Endodermal cell (in vitro differentiated cells): ENCODE measurements at regions not wholly inside any gene's neighbourhood (a gene's known extent, or its start where the extent isn't known, plus 50 kb on each side); places are given as distances from the start of the nearest gene placed in this dataset.

Experiments used
- DNase-seq: peaks from one replicate; pipeline ENCODE4 v3.0.0-alpha.2; 2017
- H3K27ac ChIP-seq: 2 replicates; pipeline ENCODE4 v1.5.1; 2013; ENCODE audit warnings: mild to moderate bottlenecking, low read depth, low read length, moderate library complexity
- H3K27me3 ChIP-seq: 2 replicates; pipeline ENCODE4 v1.6.1; 2013; ENCODE audit warnings: mild to moderate bottlenecking, low read length, moderate library complexity; ENCODE audit not compliant: insufficient read depth, control insufficient read depth, poor library complexity, severe bottlenecking
- H3K36me3 ChIP-seq: 2 replicates; pipeline ENCODE4 v1.7.0; 2013; ENCODE audit warnings: mild to moderate bottlenecking, low read length, moderate library complexity; ENCODE audit not compliant: control insufficient read depth, insufficient read depth
- H3K4me1 ChIP-seq: one replicate; pipeline ENCODE4 v1.7.0; 2013; ENCODE audit warnings: low read length; ENCODE audit not compliant: control insufficient read depth, insufficient read depth
- H3K4me3 ChIP-seq: 2 replicates; pipeline ENCODE4 v1.5.1; 2013; ENCODE audit warnings: mild to moderate bottlenecking, low read length, moderate library complexity
- H3K9ac ChIP-seq: 2 replicates; pipeline ENCODE4 v1.6.1; 2013; ENCODE audit warnings: mild to moderate bottlenecking, low read length, moderate library complexity; ENCODE audit not compliant: poor library complexity, severe bottlenecking; ENCODE audit errors: extremely low read depth
- H3K9me3 ChIP-seq: 2 replicates; pipeline ENCODE4 v1.6.1; 2013; ENCODE audit warnings: mild to moderate bottlenecking, low read length, moderate library complexity; ENCODE audit not compliant: control insufficient read depth
- H3K27ac Mint-ChIP-seq: 2 replicates; pipeline ENCODE4 v1.8.0; 2020; ENCODE audit warnings: mixed read lengths
- H3K27me3 Mint-ChIP-seq: 2 replicates; pipeline ENCODE4 v1.8.0; 2021; ENCODE audit warnings: mild to moderate bottlenecking, mixed read lengths; ENCODE audit not compliant: insufficient read depth
- H3K36me3 Mint-ChIP-seq: 2 replicates; pipeline ENCODE4 v1.8.0; 2020; ENCODE audit warnings: low read depth, mixed read lengths
- H3K4me1 Mint-ChIP-seq: 2 replicates; pipeline ENCODE4 v1.8.0; 2020; ENCODE audit warnings: mixed read lengths
- H3K4me3 Mint-ChIP-seq: 2 replicates; pipeline ENCODE4 v1.8.0; 2020; ENCODE audit warnings: mild to moderate bottlenecking, moderate library complexity, mixed read lengths
- H3K9me3 Mint-ChIP-seq: 2 replicates; pipeline ENCODE4 v1.8.0; 2020; ENCODE audit warnings: mild to moderate bottlenecking, mixed read lengths
- whole genome bisulfite sequencing, 2 experiments: methylation state at CpG; one replicate each; pipeline versions ENCODE4 v1.1.5 to v1.1.7; 2013; ENCODE audit warnings: missing lambda C conversion rate in 2 of 2, mixed read lengths in 1 of 2; ENCODE audit not compliant: insufficient coverage in 1 of 2, insufficient read length in 1 of 2; 5-methylcytosine and 5-hydroxymethylcytosine counted together
- TF ChIP-seq, protein P1 (sequence below): fragments of 200-600 bp; sonication (generic); conservative IDR thresholded peaks from 2 replicates; pipeline ENCODE4 v1.5.0; 2021; ENCODE audit warnings: antibody characterized with exemption, mild to moderate bottlenecking

DNA sequence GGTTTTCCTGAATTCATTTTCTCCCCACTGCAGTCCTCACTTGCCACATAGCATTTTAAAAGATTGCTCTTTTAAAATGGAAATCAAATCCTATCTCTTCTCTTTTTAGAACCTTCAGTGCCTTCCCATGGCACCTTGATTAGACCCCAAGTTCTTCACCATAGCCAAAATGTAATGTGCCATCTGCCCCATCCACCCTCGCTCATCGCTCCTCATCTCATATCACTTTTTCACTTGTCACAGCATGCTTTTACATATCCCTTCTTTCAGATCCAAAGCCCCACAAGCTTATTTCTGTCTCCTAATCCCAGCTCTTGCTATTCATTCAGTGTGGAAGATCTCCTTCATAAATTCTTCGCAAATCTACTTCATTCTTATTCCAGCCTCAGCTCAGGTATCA lies 161.7 kb downstream of the CD47 start:
- Mint-ChIP-seq H3K27me3 (peaks cover 23% of the 10 kb centered on the region), H3K9me3 (no peaks in the 10 kb centered on the region), H3K27ac (no peak overlapping the region), H3K4me3 (no peak overlapping the region), H3K4me1 (peaks cover 7% of the 10 kb centered on the region), H3K36me3 (no peaks in the 10 kb centered on the region)
- 94 to 97% methylated on average over 3 of the region's 3 CpGs for WGBS, 2 experiments
- Histone ChIP-seq H3K36me3 (no peaks in the 10 kb centered on the region), H3K4me3 (no peak overlapping the region), H3K9me3 (no peaks in the 10 kb centered on the region), H3K9ac (no peak overlapping the region), H3K27me3 (peaks cover 43% of the 10 kb centered on the region), H3K27ac (no peak overlapping the region), H3K4me1 (no peaks in the 10 kb centered on the region)
- no peak for DNase-seq
- TF ChIP-seq, protein P1, sequence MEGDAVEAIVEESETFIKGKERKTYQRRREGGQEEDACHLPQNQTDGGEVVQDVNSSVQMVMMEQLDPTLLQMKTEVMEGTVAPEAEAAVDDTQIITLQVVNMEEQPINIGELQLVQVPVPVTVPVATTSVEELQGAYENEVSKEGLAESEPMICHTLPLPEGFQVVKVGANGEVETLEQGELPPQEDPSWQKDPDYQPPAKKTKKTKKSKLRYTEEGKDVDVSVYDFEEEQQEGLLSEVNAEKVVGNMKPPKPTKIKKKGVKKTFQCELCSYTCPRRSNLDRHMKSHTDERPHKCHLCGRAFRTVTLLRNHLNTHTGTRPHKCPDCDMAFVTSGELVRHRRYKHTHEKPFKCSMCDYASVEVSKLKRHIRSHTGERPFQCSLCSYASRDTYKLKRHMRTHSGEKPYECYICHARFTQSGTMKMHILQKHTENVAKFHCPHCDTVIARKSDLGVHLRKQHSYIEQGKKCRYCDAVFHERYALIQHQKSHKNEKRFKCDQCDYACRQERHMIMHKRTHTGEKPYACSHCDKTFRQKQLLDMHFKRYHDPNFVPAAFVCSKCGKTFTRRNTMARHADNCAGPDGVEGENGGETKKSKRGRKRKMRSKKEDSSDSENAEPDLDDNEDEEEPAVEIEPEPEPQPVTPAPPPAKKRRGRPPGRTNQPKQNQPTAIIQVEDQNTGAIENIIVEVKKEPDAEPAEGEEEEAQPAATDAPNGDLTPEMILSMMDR = no peak

DNA sequence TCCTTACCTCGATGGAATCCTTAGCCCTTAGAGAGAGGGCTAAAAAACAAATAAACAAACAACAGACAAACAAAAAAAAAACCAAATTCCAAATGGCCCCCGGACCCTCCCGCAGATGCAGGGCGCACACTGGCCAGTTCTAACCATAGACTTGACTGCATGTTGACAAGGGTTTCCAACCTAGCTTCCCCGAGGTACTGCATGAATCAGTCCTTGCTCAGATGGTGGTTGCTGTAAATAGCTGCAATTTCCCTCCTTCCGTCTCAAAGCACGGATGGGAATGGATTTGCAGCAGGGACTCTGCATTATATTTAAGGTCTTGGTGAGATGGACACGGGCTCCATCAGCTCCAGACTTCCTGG lies 162.8 kb downstream of the CD47 start:
- Mint-ChIP-seq H3K27me3 (peaks cover 23% of the 10 kb centered on the region), H3K4me3 (peak overlapping the region; percentile 64), H3K27ac (no peak overlapping the region), H3K9me3 (no peaks in the 10 kb centered on the region), H3K4me1 (peaks cover 7% of the 10 kb centered on the region), H3K36me3 (no peaks in the 10 kb centered on the region)
- H3K9me3 ChIP-seq = no peaks in the 10 kb centered on the region
- TF ChIP-seq, protein P1 = no peak
- DNase-seq = no peak
- no peak overlapping the region for H3K9ac ChIP-seq
- H3K27ac ChIP-seq = no peak overlapping the region
- WGBS, 2 experiments = 13 to 21% methylated on average over 4 to 8 of the region's 8 CpGs
- H3K4me1 ChIP-seq = no peaks in the 10 kb centered on the region
- H3K36me3 ChIP-seq = no peaks in the 10 kb centered on the region
- peak overlapping the region; percentile 79 for H3K4me3 ChIP-seq
- H3K27me3 ChIP-seq = peaks cover 43% of the 10 kb centered on the region

DNA sequence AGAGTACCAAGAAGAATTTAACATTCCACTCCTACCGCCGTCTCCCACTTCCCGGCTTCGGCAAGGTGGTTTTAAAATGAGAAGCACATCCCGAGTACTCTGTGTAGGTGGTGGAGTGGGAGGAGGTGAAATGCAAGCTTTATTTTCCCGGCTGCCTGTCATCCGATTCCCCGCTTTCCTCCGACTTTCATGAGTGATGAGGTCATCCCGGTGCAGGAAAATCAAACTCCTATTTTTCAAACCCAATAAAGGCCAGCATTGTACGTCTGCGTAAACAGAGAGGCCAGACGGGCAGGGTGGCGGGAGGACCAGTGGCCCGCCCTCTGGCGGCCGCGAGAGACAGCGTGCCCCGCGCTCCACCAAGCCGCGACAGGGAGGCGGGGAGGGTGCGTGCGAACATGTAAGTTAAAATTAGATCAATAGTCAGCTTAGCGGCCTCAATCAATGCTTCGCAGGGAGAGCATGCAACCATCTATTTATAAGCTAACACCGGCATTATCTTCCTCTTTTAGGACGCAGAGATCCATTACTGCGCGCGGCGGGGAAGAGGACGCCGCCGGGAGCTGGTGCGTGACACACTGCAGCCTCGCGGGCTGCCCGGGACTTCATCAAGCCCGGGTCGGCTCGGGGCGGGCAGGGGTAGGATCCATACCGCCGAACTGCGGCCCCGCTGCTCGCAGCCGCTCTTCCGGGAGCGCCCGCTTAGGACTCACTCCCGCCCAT lies 163.3 kb downstream of the CD47 start:
- no peak overlapping the region for H3K27ac Mint-ChIP-seq

More for the DNA sequence above, 163.3 kb downstream of the CD47 start:
- no peaks in the 10 kb centered on the region for H3K9me3 ChIP-seq
- H3K4me3 ChIP-seq = peak overlapping the region; percentile 79
- H3K9ac ChIP-seq = no peak overlapping the region
- DNase-seq = peak; percentile 89
- Mint-ChIP-seq H3K4me1 (peaks cover 7% of the 10 kb centered on the region), H3K4me3 (peak overlapping the region; percentile 64), H3K36me3 (no peaks in the 10 kb centered on the region), H3K27me3 (peaks cover 23% of the 10 kb centered on the region), H3K9me3 (no peaks in the 10 kb centered on the region)
- peaks cover 43% of the 10 kb centered on the region for H3K27me3 ChIP-seq
- no peaks in the 10 kb centered on the region for H3K36me3 ChIP-seq
- H3K4me1 ChIP-seq = no peaks in the 10 kb centered on the region
- TF ChIP-seq, protein P1 = peak; percentile 99
- 0 to 9% methylated on average over 16 to 55 of the region's 55 CpGs for WGBS, 2 experiments
- no peak overlapping the region for H3K27ac ChIP-seq
